DND-41 (cell line): ENCODE measurements at regions not wholly inside any gene's neighbourhood (a gene's known extent, or its start where the extent isn't known, plus 50 kb on each side); places are given as distances from the start of the nearest gene placed in this dataset.

Experiments used
- ATAC-seq: fragments of 200-7000 bp; cut with Tn5 transposase; 3 replicates; pipeline ENCODE4 v1.9.1; 2021; ENCODE audit warnings: low read depth; ENCODE audit not compliant: insufficient read depth
- DNase-seq: peaks from one replicate; pipeline ENCODE4 v3.0.0-alpha.2; 2020
- H2AFZ ChIP-seq: 2 replicates; pipeline ENCODE4 v1.6.0; 2012; ENCODE audit warnings: low read depth, low read length
- H3K27ac ChIP-seq: 2 replicates; pipeline ENCODE4 v1.5.1; 2012; ENCODE audit warnings: low read length, inconsistent platforms
- H3K27me3 ChIP-seq: fragments of 200-600 bp; sonication (generic); 2 replicates; pipeline ENCODE4 v1.6.0; 2012; ENCODE audit warnings: low read length, mild to moderate bottlenecking, inconsistent platforms; ENCODE audit not compliant: insufficient read depth, poor library complexity
- H3K36me3 ChIP-seq: 2 replicates; pipeline ENCODE4 v1.5.1; 2012; ENCODE audit warnings: low read length, inconsistent platforms; ENCODE audit not compliant: insufficient read depth
- H3K4me1 ChIP-seq: 2 replicates; pipeline ENCODE4 v1.5.1; 2012; ENCODE audit warnings: mild to moderate bottlenecking, low read length; ENCODE audit not compliant: insufficient read depth
- H3K4me2 ChIP-seq: 2 replicates; pipeline ENCODE4 v1.6.0; 2012; ENCODE audit warnings: mild to moderate bottlenecking, moderate library complexity, low read length, inconsistent platforms; ENCODE audit not compliant: insufficient read depth
- H3K4me3 ChIP-seq, 2 experiments: fragments of 200-600 bp in 1 of 2; shearing (Covaris generic) in 1 of 2; 2 replicates each; pipeline ENCODE4 v1.5.1; 2012 to 2016; ENCODE audit warnings: inconsistent platforms in 2 of 2, low read length in 2 of 2, mild to moderate bottlenecking in 2 of 2, low read depth in 1 of 2, moderate library complexity in 1 of 2
- H3K79me2 ChIP-seq: 2 replicates; pipeline ENCODE4 v1.6.0; 2012; ENCODE audit warnings: low read length, inconsistent platforms; ENCODE audit not compliant: insufficient read depth
- H3K9ac ChIP-seq: 2 replicates; pipeline ENCODE4 v1.6.0; 2012; ENCODE audit warnings: low read depth, mild to moderate bottlenecking, inconsistent platforms, low read length, moderate library complexity
- H3K9me3 ChIP-seq: 2 replicates; pipeline ENCODE4 v1.5.1; 2012; ENCODE audit warnings: low read length, moderate library complexity, mild to moderate bottlenecking, inconsistent platforms; ENCODE audit not compliant: insufficient read depth, severe bottlenecking
- H4K20me1 ChIP-seq: 2 replicates; pipeline ENCODE4 v1.6.0; 2012; ENCODE audit warnings: low read length; ENCODE audit not compliant: insufficient read depth
- EZH2 ChIP-seq: IDR thresholded peaks from 3 replicates; pipeline ENCODE4 v1.6.1; 2012; ENCODE audit warnings: borderline replicate concordance, low read depth, mild to moderate bottlenecking, moderate library complexity, low read length, inconsistent platforms; ENCODE audit not compliant: severe bottlenecking
- TF ChIP-seq, protein P1 (sequence below): IDR thresholded peaks from 2 replicates; pipeline ENCODE4 v1.5.1; 2012; ENCODE audit warnings: borderline replicate concordance, low read length, moderate library complexity, mild to moderate bottlenecking; ENCODE audit not compliant: poor library complexity, severe bottlenecking; ENCODE audit errors: extremely low read depth

DNA sequence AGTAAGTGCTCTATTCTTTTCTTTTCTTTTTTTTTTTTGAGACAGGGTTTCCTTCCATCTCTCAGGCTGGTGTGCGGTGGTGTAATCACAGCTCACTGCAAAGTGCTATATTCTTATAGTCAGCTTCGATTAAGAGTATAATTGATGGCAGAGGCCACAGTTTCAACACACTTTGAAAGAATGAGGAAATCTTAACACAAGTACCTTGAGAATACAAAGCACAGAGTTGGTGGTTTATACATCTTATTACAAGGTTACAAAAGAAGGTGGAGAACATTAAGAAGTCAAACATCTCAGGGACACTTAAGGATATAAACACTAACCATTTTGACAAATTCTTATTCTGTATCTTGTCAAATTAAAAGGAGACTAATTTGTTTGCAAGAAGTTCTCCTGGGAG, 180.5 kb downstream of the SOD2 start:
- no peak for ATAC-seq
- Histone ChIP-seq H3K4me1 (no peaks in the 10 kb centered on the region), H3K79me2 (no peaks in the 10 kb centered on the region), H3K9ac (no peak overlapping the region), H3K27me3 (peaks cover 7% of the 10 kb centered on the region), H3K4me2 (no peak overlapping the region), H3K9me3 (no peaks in the 10 kb centered on the region), H3K4me3 (no peak overlapping the region), H2AFZ (no peak overlapping the region), H3K27ac (no peak overlapping the region), H3K36me3 (no peaks in the 10 kb centered on the region), H4K20me1 (no peaks in the 10 kb centered on the region)
- TF ChIP-seq, protein P1, sequence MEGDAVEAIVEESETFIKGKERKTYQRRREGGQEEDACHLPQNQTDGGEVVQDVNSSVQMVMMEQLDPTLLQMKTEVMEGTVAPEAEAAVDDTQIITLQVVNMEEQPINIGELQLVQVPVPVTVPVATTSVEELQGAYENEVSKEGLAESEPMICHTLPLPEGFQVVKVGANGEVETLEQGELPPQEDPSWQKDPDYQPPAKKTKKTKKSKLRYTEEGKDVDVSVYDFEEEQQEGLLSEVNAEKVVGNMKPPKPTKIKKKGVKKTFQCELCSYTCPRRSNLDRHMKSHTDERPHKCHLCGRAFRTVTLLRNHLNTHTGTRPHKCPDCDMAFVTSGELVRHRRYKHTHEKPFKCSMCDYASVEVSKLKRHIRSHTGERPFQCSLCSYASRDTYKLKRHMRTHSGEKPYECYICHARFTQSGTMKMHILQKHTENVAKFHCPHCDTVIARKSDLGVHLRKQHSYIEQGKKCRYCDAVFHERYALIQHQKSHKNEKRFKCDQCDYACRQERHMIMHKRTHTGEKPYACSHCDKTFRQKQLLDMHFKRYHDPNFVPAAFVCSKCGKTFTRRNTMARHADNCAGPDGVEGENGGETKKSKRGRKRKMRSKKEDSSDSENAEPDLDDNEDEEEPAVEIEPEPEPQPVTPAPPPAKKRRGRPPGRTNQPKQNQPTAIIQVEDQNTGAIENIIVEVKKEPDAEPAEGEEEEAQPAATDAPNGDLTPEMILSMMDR = no peak
- no peak for TF ChIP-seq EZH2
- DNase-seq = no peak

DNA sequence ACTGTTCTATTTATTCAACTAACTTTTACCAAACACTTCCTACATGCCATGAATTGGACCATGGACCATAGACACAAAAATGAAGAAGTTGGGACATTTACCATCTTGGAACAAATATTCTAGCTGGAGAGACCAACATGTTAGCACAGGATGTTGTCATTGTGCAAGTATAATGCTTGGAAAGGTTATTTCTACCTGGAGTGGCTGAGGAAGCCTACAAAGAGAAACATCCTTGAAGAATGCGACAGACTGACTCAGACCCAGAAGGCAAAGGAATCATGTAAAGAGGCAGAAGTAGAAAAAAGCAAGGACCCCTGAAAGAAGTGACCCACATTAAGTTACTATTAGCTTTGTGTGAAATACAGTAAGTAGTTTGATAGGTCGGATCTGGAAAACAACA, 180.9 kb downstream of the SOD2 start:
- DNase-seq = no peak
- Histone ChIP-seq H3K9ac (no peak overlapping the region), H3K36me3 (no peaks in the 10 kb centered on the region), H3K9me3 (no peaks in the 10 kb centered on the region), H2AFZ (no peak overlapping the region), H3K4me3 (no peak overlapping the region), H3K79me2 (no peaks in the 10 kb centered on the region), H3K27ac (no peak overlapping the region), H3K27me3 (peaks cover 7% of the 10 kb centered on the region), H3K4me1 (no peaks in the 10 kb centered on the region), H3K4me2 (no peak overlapping the region), H4K20me1 (no peaks in the 10 kb centered on the region)
- no peak for ATAC-seq
- no peak for TF ChIP-seq EZH2
- TF ChIP-seq, protein P1 = no peak

DNA sequence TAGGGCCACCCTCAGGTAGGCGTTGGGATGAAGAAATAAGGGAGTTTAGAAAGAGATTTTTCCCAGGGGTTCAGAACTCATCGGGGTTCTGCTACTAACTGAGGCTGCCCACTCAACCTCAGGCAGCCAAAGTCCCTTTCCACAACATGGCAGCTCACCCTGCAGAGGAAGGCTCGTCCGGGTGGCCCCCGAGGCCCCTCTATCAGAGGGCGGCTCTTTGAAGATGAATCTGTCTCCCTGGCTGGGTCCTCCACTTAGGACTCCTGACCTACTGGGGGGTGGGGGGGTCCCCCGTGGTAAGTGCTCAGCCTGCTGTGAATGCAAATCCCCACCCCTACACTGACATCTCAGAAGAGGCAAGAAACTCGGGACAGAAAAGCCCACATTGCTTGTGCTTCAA, 182.9 kb downstream of the SOD2 start:
- no peaks in the 10 kb centered on the region for H3K9me3 ChIP-seq
- no peaks in the 10 kb centered on the region for H4K20me1 ChIP-seq
- H2AFZ ChIP-seq = no peak overlapping the region
- ATAC-seq = no peak
- H3K9ac ChIP-seq = no peak overlapping the region
- no peak overlapping the region for H3K27ac ChIP-seq
- H3K27me3 ChIP-seq = peaks cover 7% of the 10 kb centered on the region
- DNase-seq = no peak
- no peaks in the 10 kb centered on the region for H3K36me3 ChIP-seq
- TF ChIP-seq EZH2 = no peak
- TF ChIP-seq, protein P1 = no peak
- no peaks in the 10 kb centered on the region for H3K4me1 ChIP-seq
- no peak overlapping the region for H3K4me2 ChIP-seq
- H3K4me3 ChIP-seq = no peak overlapping the region
- no peaks in the 10 kb centered on the region for H3K79me2 ChIP-seq

DNA sequence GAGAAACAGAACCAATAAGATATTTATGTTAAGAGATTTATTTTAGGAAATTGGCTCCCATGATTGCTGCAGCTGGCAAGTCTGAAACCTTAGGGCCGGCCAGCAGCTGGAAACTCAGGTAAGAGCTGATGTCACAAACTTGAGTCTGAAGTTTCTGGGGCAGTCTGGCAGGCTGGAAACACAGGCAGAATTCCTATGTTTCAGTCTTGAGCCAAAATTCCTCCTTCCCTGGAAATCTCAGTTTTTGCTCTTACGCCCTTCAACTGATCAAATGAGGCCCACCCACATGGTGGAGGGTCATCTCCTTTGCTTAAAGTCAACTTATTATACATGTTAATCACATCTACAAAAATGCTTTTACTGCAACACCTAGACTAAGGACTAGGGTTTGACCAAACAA, 184.1 kb downstream of the SOD2 start:
- H3K27me3 ChIP-seq = peaks cover 7% of the 10 kb centered on the region
- H3K36me3 ChIP-seq = no peaks in the 10 kb centered on the region
- H3K9me3 ChIP-seq = no peaks in the 10 kb centered on the region
- no peak overlapping the region for H3K9ac ChIP-seq
- no peak overlapping the region for H3K4me3 ChIP-seq
- no peaks in the 10 kb centered on the region for H3K4me1 ChIP-seq
- ATAC-seq = no peak
- H2AFZ ChIP-seq = no peak overlapping the region
- no peak for DNase-seq
- H3K4me2 ChIP-seq = no peak overlapping the region
- no peaks in the 10 kb centered on the region for H4K20me1 ChIP-seq
- H3K27ac ChIP-seq = no peak overlapping the region
- TF ChIP-seq, protein P1 = no peak
- no peak for TF ChIP-seq EZH2
- H3K79me2 ChIP-seq = no peaks in the 10 kb centered on the region
